HEK293T (cell line): ENCODE measurements at regions not wholly inside any gene's neighbourhood (a gene's known extent, or its start where the extent isn't known, plus 50 kb on each side); places are given as distances from the start of the nearest gene placed in this dataset.

Experiments
- CTCF ChIA-PET: fragments of 350-600 bp; formaldehyde crosslinking; extraction: SDS; loops from one replicate; lab custom pipeline; 2021; ENCODE audit warnings: antibody characterized with exemption, inconsistent platforms; lab: Yijun Ruan, JAX
- POLR2A ChIA-PET: fragments of 350-600 bp; formaldehyde crosslinking; extraction: SDS; loops from one replicate; lab custom pipeline; 2020; ENCODE audit warnings: antibody characterized with exemption, inconsistent platforms; lab: Yijun Ruan, JAX
- DNase-seq: peaks from one replicate; pipeline ENCODE4 v3.0.0; 2012; ENCODE audit warnings: mixed read lengths; ENCODE audit errors: extremely low spot score
- ARNT ChIP-seq: fragments of 450-650 bp; IDR thresholded peaks from 2 replicates; pipeline ENCODE4 v1.6.1; 2017; ENCODE audit warnings: mild to moderate bottlenecking
- BHLHE40 ChIP-seq: fragments of 450-650 bp; IDR thresholded peaks from 2 replicates; pipeline ENCODE4 v1.6.1; 2016; ENCODE audit warnings: mild to moderate bottlenecking, moderate library complexity, borderline replicate concordance
- CTBP1 ChIP-seq: fragments of 450-650 bp; IDR thresholded peaks from 2 replicates; pipeline ENCODE4 v1.6.1; 2016; ENCODE audit warnings: borderline replicate concordance
- ELF4 ChIP-seq: fragments of 450-650 bp; IDR thresholded peaks from 2 replicates; pipeline ENCODE4 v1.6.1; 2017; ENCODE audit warnings: antibody characterized with exemption
- FOXA1 ChIP-seq: fragments of 450-650 bp; IDR thresholded peaks from 2 replicates; pipeline ENCODE4 v1.6.1; 2016; ENCODE audit warnings: mild to moderate bottlenecking
- FOXK2 ChIP-seq: fragments of 450-650 bp; IDR thresholded peaks from 2 replicates; pipeline ENCODE4 v1.6.1; 2016; ENCODE audit warnings: mild to moderate bottlenecking
- FOXM1 ChIP-seq: fragments of 450-650 bp; IDR thresholded peaks from 2 replicates; pipeline ENCODE4 v1.6.1; 2017; ENCODE audit warnings: mild to moderate bottlenecking, borderline replicate concordance
- HDGF ChIP-seq: fragments of 450-650 bp; IDR thresholded peaks from 2 replicates; pipeline ENCODE4 v1.6.1; 2017; ENCODE audit warnings: antibody characterized with exemption, borderline replicate concordance
- L3MBTL2 ChIP-seq: fragments of 450-650 bp; conservative IDR thresholded peaks from 2 replicates; pipeline ENCODE4 v1.6.1; 2016; ENCODE audit warnings: mild to moderate bottlenecking
- LEF1 ChIP-seq: fragments of 450-650 bp; IDR thresholded peaks from 2 replicates; pipeline ENCODE4 v1.6.1; 2017; ENCODE audit warnings: mild to moderate bottlenecking, borderline replicate concordance
- NFRKB ChIP-seq: fragments of 450-650 bp; IDR thresholded peaks from 2 replicates; pipeline ENCODE4 v1.6.1; 2016; ENCODE audit warnings: mild to moderate bottlenecking, moderate library complexity
- PKNOX1 ChIP-seq: fragments of 450-650 bp; IDR thresholded peaks from 2 replicates; pipeline ENCODE4 v1.6.1; 2016
- SP1 ChIP-seq: fragments of 450-650 bp; IDR thresholded peaks from 2 replicates; pipeline ENCODE4 v1.6.1; 2017
- SUZ12 ChIP-seq: fragments of 450-650 bp; IDR thresholded peaks from 2 replicates; pipeline ENCODE4 v1.6.1; 2016; ENCODE audit warnings: mild to moderate bottlenecking
- TARDBP ChIP-seq: fragments of 450-650 bp; IDR thresholded peaks from 2 replicates; pipeline ENCODE4 v1.6.1; 2016
- ZNF384 ChIP-seq: fragments of 450-650 bp; IDR thresholded peaks from 2 replicates; pipeline ENCODE4 v1.6.1; 2016

- ChIA-PET CTCF (no interaction called here), POLR2A (no interaction called here)
- TF ChIP-seq CTBP1 (no peak), LEF1 (no peak), NFRKB (no peak), ELF4 (no peak), BHLHE40 (no peak), FOXA1 (no peak), SUZ12 (no peak), HDGF (no peak), PKNOX1 (no peak), FOXK2 (no peak), ZNF384 (no peak), SP1 (no peak), L3MBTL2 (no peak), FOXM1 (no peak), ARNT (no peak), TARDBP (no peak)
- no peak for DNase-seq
These were observed 512.1 kb downstream of the AACS start for GRCh38 chr12:125577334-125577733.

- no peak for DNase-seq
- ChIA-PET POLR2A (no interaction called here), CTCF (no interaction called here)
- no peak for TF ChIP-seq PKNOX1
- no peak for TF ChIP-seq HDGF
- TF ChIP-seq SUZ12 = no peak
- TF ChIP-seq LEF1 = no peak
- no peak for TF ChIP-seq ARNT
- TF ChIP-seq TARDBP = no peak
- no peak for TF ChIP-seq BHLHE40
- TF ChIP-seq L3MBTL2 = no peak
- TF ChIP-seq ZNF384 = no peak
- no peak for TF ChIP-seq SP1
- no peak for TF ChIP-seq FOXA1
- no peak for TF ChIP-seq FOXK2
- TF ChIP-seq CTBP1 = no peak
These were observed 514.7 kb downstream of the AACS start for GRCh38 chr12:125579916-125580315.

GRCh38 chr12:125583071-125583470, 517.8 kb downstream of the AACS start:
- ChIA-PET CTCF (no interaction called here), POLR2A (no interaction called here)
- no peak for DNase-seq
- no peak for TF ChIP-seq ELF4
- no peak for TF ChIP-seq FOXK2
- TF ChIP-seq BHLHE40 = no peak
- TF ChIP-seq CTBP1 = no peak
- TF ChIP-seq SP1 = no peak
- no peak for TF ChIP-seq TARDBP
- TF ChIP-seq SUZ12 = no peak
- no peak for TF ChIP-seq L3MBTL2
- TF ChIP-seq LEF1 = no peak
- no peak for TF ChIP-seq ARNT
- no peak for TF ChIP-seq ZNF384

- DNase-seq = no peak
- TF ChIP-seq BHLHE40 = no peak
- TF ChIP-seq SP1 = no peak
- no peak for TF ChIP-seq L3MBTL2
- TF ChIP-seq ARNT = no peak
- TF ChIP-seq TARDBP = no peak
- ChIA-PET CTCF (interaction anchor here (0.9 kb wide), 1 partner anchor 12 kb away, joined by 3 read pairs; no protein-coding TSS in a partner anchor), POLR2A (no interaction called here)
These were observed 521.2 kb downstream of the AACS start for GRCh38 chr12:125586441-125586840.

- POLR2A ChIA-PET = no interaction called here
- TF ChIP-seq L3MBTL2 = no peak
- no peak for TF ChIP-seq BHLHE40
- CTCF ChIA-PET = no interaction called here
- no peak for DNase-seq
These were observed 528.0 kb downstream of the AACS start for GRCh38 chr12:125593269-125593668.

- TF ChIP-seq CTBP1 = no peak
- ChIA-PET CTCF (no interaction called here), POLR2A (no interaction called here)
- no peak for DNase-seq
These were observed 539.7 kb downstream of the AACS start for GRCh38 chr12:125604976-125605375.

GRCh38 chr12:125606312-125606711, 541.1 kb downstream of the AACS start:
- no peak for DNase-seq
- ChIA-PET POLR2A (no interaction called here), CTCF (no interaction called here)
- no peak for TF ChIP-seq ARNT
- TF ChIP-seq ZNF384 = no peak
- TF ChIP-seq FOXA1 = no peak
- TF ChIP-seq LEF1 = no peak
- no peak for TF ChIP-seq HDGF
- TF ChIP-seq ELF4 = no peak
- TF ChIP-seq FOXM1 = no peak
- no peak for TF ChIP-seq FOXK2
- no peak for TF ChIP-seq BHLHE40
- no peak for TF ChIP-seq PKNOX1
- TF ChIP-seq CTBP1 = no peak
- no peak for TF ChIP-seq SUZ12
- no peak for TF ChIP-seq SP1
- TF ChIP-seq TARDBP = no peak
